OCI-LY1 (cell line): ENCODE measurements at regions not wholly inside any gene's neighbourhood (a gene's known extent, or its start where the extent isn't known, plus 50 kb on each side); places are given as distances from the start of the nearest gene placed in this dataset.

ENCODE experiments used
- CTCF ChIP-seq: fragments of 200-600 bp; sonication (generic), shearing (Covaris generic); IDR thresholded peaks from 2 replicates; pipeline ENCODE4 v1.5.1; 2017; ENCODE audit warnings: mild to moderate bottlenecking, antibody characterized with exemption, low read length, moderate library complexity, mixed read lengths
- EZH2 ChIP-seq: fragments of 200-600 bp; sonication (generic), shearing (Covaris generic); IDR thresholded peaks from 2 replicates; pipeline ENCODE4 v1.8.0; 2017; ENCODE audit warnings: borderline replicate concordance, mixed run types, mild to moderate bottlenecking, antibody characterized with exemption, low read length, moderate library complexity, mixed read lengths

GRCh38 chr13:57044910-57045309 lies 95.8 kb upstream of the PRR20A start:
- TF ChIP-seq CTCF (no peak), EZH2 (no peak)
